Left kidney (tissue), 1 donor: ENCODE measurements at regions not wholly inside any gene's neighbourhood (a gene's known extent, or its start where the extent isn't known, plus 50 kb on each side); places are given as distances from the start of the nearest gene placed in this dataset.
"Not testable (repeated sequence)": the region's sequence is repeated elsewhere in the genome, so short reads cannot be mapped to it uniquely, and the experiment has no call there.

Experiments used
- DNase-seq: peaks from one replicate; pipeline ENCODE4 v3.0.0-alpha.2; 2013

- DNase-seq, result peak; percentile 25
These were observed 204.8 kb upstream of the NOX3 start for GRCh38 chr6:155660251-155660977.

- DNase-seq, result no peak
These were observed 200.4 kb upstream of the NOX3 start for GRCh38 chr6:155656024-155656423.

- no peak for DNase-seq
These were observed 198.8 kb upstream of the NOX3 start for GRCh38 chr6:155654474-155654873.

GRCh38 chr6:155648301-155648700 is 192.7 kb upstream of the NOX3 start:
- DNase-seq, result no peak

GRCh38 chr6:155647354-155647753 is 191.7 kb upstream of the NOX3 start:
- no peak for DNase-seq

GRCh38 chr6:155646443-155646842 is 190.8 kb upstream of the NOX3 start:
- DNase-seq, result no peak

- no peak for DNase-seq
These were observed 189.7 kb upstream of the NOX3 start for GRCh38 chr6:155645325-155645724.

GRCh38 chr6:155641603-155642002 is 186.0 kb upstream of the NOX3 start:
- no peak for DNase-seq

- no peak for DNase-seq
These were observed 182.6 kb upstream of the NOX3 start for GRCh38 chr6:155638200-155638599.

GRCh38 chr6:155635416-155635815 is 179.8 kb upstream of the NOX3 start:
- no peak for DNase-seq

- DNase-seq, result no peak
These were observed 174.4 kb upstream of the NOX3 start for GRCh38 chr6:155630085-155630484.

GRCh38 chr6:155629652-155630051 is 174.0 kb upstream of the NOX3 start:
- no peak for DNase-seq

- no peak for DNase-seq
These were observed 172.7 kb upstream of the NOX3 start for GRCh38 chr6:155628306-155628705.

GRCh38 chr6:155627722-155628212 is 172.1 kb upstream of the NOX3 start:
- DNase-seq, result not testable (repeated sequence)

- DNase-seq, result no peak
These were observed 168.0 kb upstream of the NOX3 start for GRCh38 chr6:155623450-155624178.

GRCh38 chr6:155614606-155615005 is 159.0 kb upstream of the NOX3 start:
- no peak for DNase-seq

- no peak for DNase-seq
These were observed 156.1 kb upstream of the NOX3 start for GRCh38 chr6:155611742-155612141.

GRCh38 chr6:155604991-155605390 is 149.4 kb upstream of the NOX3 start:
- no peak for DNase-seq

- DNase-seq, result peak; percentile 5
These were observed 143.9 kb upstream of the NOX3 start for GRCh38 chr6:155599561-155599960.

- DNase-seq, result no peak
These were observed 143.5 kb upstream of the NOX3 start for GRCh38 chr6:155599160-155599559.

- DNase-seq, result no peak
These were observed 139.6 kb upstream of the NOX3 start for GRCh38 chr6:155595284-155595683.

- no peak for DNase-seq
These were observed 136.1 kb upstream of the NOX3 start for GRCh38 chr6:155591741-155592140.

- no peak for DNase-seq
These were observed 133.6 kb upstream of the NOX3 start for GRCh38 chr6:155589190-155589589.

GRCh38 chr6:155587817-155588216 is 132.2 kb upstream of the NOX3 start:
- no peak for DNase-seq
